Renal pelvis (tissue), 1 donor: ENCODE measurements at regions not wholly inside any gene's neighbourhood (a gene's known extent, or its start where the extent isn't known, plus 50 kb on each side); places are given as distances from the start of the nearest gene placed in this dataset.

Experiments
- DNase-seq: peaks from one replicate; pipeline ENCODE4 v3.0.0-alpha.2; 2013

DNA sequence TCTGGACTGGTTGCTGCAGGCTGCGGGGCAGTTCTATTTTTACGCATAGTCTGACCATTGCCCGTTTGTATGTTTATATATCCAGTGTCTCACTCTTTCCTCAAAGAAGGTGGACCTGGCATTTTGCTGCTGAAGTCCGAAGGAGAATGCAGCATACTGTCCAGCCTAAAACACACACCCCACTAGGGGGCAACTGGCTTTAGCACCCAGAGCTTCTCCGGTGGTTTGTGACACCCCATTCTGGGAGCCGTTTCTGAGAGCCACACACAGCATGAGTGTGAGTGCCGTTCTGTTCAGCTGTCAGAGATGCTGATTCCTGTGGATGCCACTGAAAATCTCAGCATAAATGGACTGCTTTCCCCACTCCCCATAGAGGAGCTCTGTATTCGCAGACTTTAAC is 290.5 kb upstream of the TAS2R1 start:
- no peak for DNase-seq

- DNase-seq = no peak
Measured at GRCh38 chr5:9919306-9920030, 289.3 kb upstream of the TAS2R1 start.

DNA sequence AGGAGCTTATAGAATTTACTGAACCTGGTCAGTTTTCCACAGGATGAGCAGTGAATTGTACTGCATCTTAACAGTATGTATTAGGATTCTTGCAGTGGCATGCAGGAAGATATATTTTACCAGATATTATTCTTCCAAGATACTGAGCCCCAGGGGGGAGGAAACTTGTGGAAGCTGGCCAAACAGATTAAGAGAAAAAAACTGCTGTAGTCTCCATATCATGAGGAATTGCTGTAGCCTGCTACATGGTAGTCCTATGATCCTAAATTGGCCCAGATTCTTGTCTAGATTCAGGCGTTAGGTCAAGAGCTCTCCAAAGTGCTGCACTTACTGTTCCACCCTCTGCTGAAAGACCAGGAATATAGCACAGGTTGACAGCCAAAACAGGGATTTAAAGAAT is 275.5 kb upstream of the TAS2R1 start:
- no peak for DNase-seq

GRCh38 chr5:9903801-9904200 is 273.6 kb upstream of the TAS2R1 start:
- DNase-seq = no peak

GRCh38 chr5:9898319-9898718 is 268.2 kb upstream of the TAS2R1 start:
- peak; percentile 12 for DNase-seq

- no peak for DNase-seq
Measured at GRCh38 chr5:9895302-9895645, 265.1 kb upstream of the TAS2R1 start.

GRCh38 chr5:9894571-9895301 is 264.6 kb upstream of the TAS2R1 start:
- DNase-seq = no peak

GRCh38 chr5:9892696-9893095 is 262.5 kb upstream of the TAS2R1 start:
- no peak for DNase-seq

- DNase-seq = no peak
Measured at GRCh38 chr5:9889511-9889910, 259.4 kb upstream of the TAS2R1 start.

GRCh38 chr5:9888501-9888901 is 258.4 kb upstream of the TAS2R1 start:
- no peak for DNase-seq

GRCh38 chr5:9885164-9885563 is 255.0 kb upstream of the TAS2R1 start:
- no peak for DNase-seq

DNA sequence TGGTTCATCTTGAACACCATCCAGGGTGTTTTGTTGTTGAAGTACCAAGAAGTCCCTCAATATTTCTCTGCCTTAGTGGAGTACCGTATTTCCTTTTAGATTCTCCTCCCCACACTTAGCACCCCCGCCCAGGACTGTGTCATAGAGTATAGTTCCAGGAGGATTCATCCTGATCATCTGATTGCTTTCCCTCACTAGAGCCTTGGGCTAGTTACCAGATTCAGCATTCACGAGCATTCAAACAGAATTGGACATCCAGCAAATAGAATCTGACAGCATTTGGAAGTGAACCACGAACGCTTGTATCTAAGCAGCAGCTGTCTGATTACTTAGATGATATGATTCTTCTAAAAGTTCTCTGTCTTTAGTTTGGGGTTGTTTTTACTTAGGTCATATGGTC is 248.1 kb upstream of the TAS2R1 start:
- DNase-seq = no peak

DNA sequence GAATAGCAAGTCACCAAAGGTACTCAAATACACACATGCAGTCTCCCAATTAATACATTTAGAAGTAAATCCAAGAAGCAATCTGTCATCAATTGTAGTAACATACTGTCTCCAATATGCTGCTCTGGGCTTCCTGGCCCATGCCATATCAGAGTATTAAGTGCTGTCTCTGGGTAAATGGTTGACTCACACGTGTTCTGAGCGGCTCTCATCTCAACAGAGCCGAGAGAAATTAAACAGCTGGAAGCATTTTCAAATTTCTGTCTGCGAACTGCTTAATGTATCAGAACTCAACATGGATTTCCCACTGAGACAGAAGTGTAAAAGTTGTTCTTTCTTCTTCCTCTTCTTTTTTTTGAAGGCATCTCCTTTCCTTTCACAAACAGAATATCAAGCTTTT is 247.3 kb upstream of the TAS2R1 start:
- DNase-seq = no peak

GRCh38 chr5:9876451-9876850 is 246.3 kb upstream of the TAS2R1 start:
- DNase-seq = no peak

- no peak for DNase-seq
Measured at GRCh38 chr5:9869616-9870288, 239.6 kb upstream of the TAS2R1 start.

GRCh38 chr5:9865574-9865973 is 235.4 kb upstream of the TAS2R1 start:
- no peak for DNase-seq

DNA sequence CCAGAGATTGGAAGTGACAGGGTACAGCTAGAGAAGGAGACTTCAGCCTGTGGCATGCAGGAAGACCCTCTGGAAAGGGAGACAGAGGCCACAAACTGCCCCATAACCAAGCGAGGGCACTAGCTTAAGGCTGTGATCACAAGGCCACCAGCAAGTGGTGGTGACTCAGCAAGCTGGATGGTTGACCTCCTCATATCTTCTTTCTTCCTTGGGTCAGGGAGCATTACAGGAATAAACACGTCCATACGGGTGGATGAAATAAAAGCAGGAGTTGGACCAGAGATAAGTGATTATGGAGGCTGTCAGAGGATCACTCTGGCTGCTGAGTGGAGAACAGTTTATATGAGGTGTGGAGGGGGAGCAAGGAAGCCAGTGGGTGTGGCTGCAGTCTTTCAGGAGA is 234.6 kb upstream of the TAS2R1 start:
- no peak for DNase-seq

DNA sequence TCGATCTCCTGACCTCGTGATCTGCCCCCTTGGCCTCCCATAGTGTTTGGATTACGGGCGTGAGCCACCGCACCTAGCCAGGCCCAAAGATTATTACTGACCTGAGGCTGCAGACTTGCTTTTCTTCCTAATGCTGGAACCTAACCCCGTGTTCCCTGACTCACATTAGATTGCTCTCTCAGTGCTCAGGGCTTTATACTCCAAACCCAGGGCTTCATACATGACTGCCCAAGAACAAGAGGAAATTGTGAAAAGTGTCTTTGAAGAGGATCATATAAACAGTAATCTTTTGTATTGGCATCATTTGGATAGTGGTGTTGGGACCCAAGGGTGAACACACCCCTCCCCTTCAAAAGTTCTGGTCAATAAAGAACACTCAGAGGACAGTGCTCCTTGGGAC is 233.3 kb upstream of the TAS2R1 start:
- no peak for DNase-seq

GRCh38 chr5:9861666-9862256 is 231.6 kb upstream of the TAS2R1 start:
- DNase-seq = peak; percentile 33

GRCh38 chr5:9859808-9860207 is 229.7 kb upstream of the TAS2R1 start:
- no peak for DNase-seq

DNA sequence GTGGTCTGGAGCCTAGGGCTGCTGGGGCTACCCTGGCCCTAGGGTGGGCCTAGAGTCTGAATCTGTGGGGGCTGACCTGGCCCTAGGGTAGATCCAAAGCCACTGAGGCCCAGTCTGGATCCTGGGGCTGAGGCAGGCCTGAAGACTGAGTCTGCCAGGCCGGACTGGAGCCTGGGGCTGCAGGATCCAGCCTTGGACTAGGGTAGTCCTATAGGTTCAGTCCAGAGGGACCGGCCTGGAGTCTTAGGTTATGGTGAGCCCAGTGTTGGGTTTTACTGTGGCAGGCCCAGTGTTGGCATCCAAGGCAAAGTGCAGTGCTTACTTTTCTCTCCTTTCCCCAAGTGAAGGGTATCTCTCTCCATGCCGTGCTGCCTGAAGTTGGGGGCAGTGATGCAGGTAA is 227.9 kb upstream of the TAS2R1 start:
- DNase-seq = no peak

DNA sequence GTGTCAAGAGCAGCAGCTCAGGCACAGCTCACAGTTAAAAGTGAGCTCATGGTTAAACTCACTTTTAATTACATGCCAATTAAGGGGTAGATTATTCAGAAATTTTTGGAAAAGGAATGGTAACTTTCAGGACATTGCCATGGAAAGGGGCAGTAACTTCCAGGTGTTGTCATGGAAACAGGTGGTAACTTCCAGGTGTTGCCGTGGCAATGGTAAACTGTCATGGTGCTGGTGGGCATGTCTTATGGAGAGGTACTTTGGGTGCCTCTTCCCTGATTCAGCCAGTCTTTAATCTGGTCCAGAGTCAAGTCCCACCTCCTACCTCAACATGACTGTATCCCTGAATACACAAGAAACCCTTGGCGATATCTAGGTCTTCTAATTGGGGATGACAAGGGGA is 223.2 kb upstream of the TAS2R1 start:
- no peak for DNase-seq

GRCh38 chr5:9852671-9853070 is 222.5 kb upstream of the TAS2R1 start:
- no peak for DNase-seq
